ENCODE measurements at regions not wholly inside any gene's neighbourhood (a gene's known extent, or its start where the extent isn't known, plus 50 kb on each side); places are given as distances from the start of the nearest gene placed in this dataset.

DNA sequence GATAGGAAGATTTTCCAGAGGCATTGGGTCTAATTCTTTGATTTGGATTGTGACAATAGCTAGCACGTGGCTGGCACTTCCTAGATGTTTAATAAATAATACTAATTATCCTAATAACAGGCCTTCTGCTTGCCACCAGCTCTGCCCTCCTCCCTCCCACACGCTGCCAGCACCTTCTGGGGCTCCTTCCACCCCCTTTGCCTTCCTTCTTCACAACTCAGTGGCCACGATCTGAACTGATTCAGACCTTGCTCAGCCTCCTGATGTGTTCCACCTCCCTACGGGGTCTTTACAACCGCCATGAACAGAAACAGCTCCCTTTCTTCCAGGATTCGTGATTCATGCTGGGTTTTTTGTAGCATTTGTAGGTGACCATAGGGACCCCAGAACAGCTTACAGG lies 310.3 kb upstream of the HS6ST1 start:
- Histone ChIP-seq H3K79me2 (ENCODE audit: insufficient read depth, low read length) (no peaks in the 10 kb centered on the region), H3K27ac (ENCODE audit: low read depth, low read length) (no peak overlapping the region), H3K27me3 (ENCODE audit: low read length) (no peaks in the 10 kb centered on the region), H3K4me2 (ENCODE audit: low read depth, low read length, poor library complexity, severe bottlenecking) (no peak overlapping the region), H3K4me3 (ENCODE audit: insufficient read depth, low read length, poor library complexity, severe bottlenecking) (no peak overlapping the region), H3K36me3 (ENCODE audit: low read length) (no peaks in the 10 kb centered on the region), H3K9me3 (ENCODE audit: insufficient read depth, low read length) (no peaks in the 10 kb centered on the region), H3K9me2 (replicated peaks; ENCODE audit: insufficient read depth, low read length) (no peaks in the 10 kb centered on the region), H3K9ac (ENCODE audit: low read length) (no peak overlapping the region), H2AFZ (ENCODE audit: low read depth, low read length, severe bottlenecking) (no peak overlapping the region), H4K20me1 (ENCODE audit: low read depth, low read length) (no peaks in the 10 kb centered on the region), H3F3A (ENCODE audit: insufficient read depth) (no peaks in the 10 kb centered on the region)
- TF ChIP-seq, protein P1, sequence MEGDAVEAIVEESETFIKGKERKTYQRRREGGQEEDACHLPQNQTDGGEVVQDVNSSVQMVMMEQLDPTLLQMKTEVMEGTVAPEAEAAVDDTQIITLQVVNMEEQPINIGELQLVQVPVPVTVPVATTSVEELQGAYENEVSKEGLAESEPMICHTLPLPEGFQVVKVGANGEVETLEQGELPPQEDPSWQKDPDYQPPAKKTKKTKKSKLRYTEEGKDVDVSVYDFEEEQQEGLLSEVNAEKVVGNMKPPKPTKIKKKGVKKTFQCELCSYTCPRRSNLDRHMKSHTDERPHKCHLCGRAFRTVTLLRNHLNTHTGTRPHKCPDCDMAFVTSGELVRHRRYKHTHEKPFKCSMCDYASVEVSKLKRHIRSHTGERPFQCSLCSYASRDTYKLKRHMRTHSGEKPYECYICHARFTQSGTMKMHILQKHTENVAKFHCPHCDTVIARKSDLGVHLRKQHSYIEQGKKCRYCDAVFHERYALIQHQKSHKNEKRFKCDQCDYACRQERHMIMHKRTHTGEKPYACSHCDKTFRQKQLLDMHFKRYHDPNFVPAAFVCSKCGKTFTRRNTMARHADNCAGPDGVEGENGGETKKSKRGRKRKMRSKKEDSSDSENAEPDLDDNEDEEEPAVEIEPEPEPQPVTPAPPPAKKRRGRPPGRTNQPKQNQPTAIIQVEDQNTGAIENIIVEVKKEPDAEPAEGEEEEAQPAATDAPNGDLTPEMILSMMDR (IDR thresholded peaks at IDR 0.05; ENCODE audit: insufficient read depth, low read length, poor library complexity, severe bottlenecking) = no peak
- TF ChIP-seq EZH2phosphoT487 (conservative IDR thresholded peaks at IDR 0.05; ENCODE audit: low read length) = no peak

DNA sequence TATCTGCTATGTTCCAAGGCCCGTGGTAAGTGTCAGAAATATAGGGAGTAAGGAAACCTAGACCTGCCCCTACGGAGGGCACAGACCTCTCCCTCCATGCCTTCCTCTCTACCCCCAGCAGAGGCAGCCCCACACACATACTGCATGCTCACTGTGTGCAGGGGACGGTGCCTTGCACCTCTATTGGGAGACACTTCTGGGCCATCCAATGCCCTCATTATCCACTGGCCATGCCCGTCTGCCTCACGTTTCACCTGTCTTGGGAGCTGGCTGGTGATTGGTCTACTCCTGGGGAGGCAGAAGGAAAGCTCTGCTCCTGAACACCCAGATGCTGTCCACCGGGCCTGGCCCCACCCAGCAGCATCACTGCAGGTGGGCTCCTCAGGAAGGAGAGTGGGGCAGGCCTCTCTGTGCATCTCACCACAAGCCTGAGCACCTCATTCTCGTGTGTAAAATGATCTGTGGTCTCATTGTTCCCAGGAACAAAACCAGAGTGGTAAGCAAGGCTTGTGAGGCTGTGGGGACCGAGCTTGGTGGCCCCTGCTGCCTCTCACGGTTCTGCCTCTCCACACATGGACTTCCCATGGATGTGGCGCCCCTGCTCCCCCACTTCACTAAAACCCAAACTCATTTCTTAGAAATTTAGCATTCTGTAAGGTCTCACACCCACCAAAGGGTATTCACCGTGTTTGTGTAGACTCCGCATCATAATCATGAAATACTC lies 312.5 kb upstream of the HS6ST1 start:
- no peak overlapping the region for H2AFZ ChIP-seq (ENCODE audit: low read depth, low read length, severe bottlenecking)
- H3K9ac ChIP-seq (ENCODE audit: low read length) = no peak overlapping the region
- H3F3A ChIP-seq (ENCODE audit: insufficient read depth) = no peaks in the 10 kb centered on the region
- no peaks in the 10 kb centered on the region for H3K36me3 ChIP-seq (ENCODE audit: low read length)
- no peaks in the 10 kb centered on the region for H3K9me3 ChIP-seq (ENCODE audit: insufficient read depth, low read length)
- H3K4me2 ChIP-seq (ENCODE audit: low read depth, low read length, poor library complexity, severe bottlenecking) = no peak overlapping the region
- no peaks in the 10 kb centered on the region for H3K9me2 ChIP-seq (replicated peaks; ENCODE audit: insufficient read depth, low read length)
- H4K20me1 ChIP-seq (ENCODE audit: low read depth, low read length) = no peaks in the 10 kb centered on the region
- TF ChIP-seq, protein P1 (IDR thresholded peaks at IDR 0.05; ENCODE audit: insufficient read depth, low read length, poor library complexity, severe bottlenecking) = no peak
- TF ChIP-seq EZH2phosphoT487 (conservative IDR thresholded peaks at IDR 0.05; ENCODE audit: low read length) = no peak
- H3K79me2 ChIP-seq (ENCODE audit: insufficient read depth, low read length) = no peaks in the 10 kb centered on the region
- no peak overlapping the region for H3K27ac ChIP-seq (ENCODE audit: low read depth, low read length)
- H3K4me3 ChIP-seq (ENCODE audit: insufficient read depth, low read length, poor library complexity, severe bottlenecking) = no peak overlapping the region
- H3K27me3 ChIP-seq (ENCODE audit: low read length) = no peaks in the 10 kb centered on the region

GRCh38 chr2:128631698-128632500 lies 313.2 kb upstream of the HS6ST1 start:
- no peaks in the 10 kb centered on the region for H3K79me2 ChIP-seq (ENCODE audit: insufficient read depth, low read length)
- H3K9me2 ChIP-seq (replicated peaks; ENCODE audit: insufficient read depth, low read length) = no peaks in the 10 kb centered on the region
- no peaks in the 10 kb centered on the region for H3K9me3 ChIP-seq (ENCODE audit: insufficient read depth, low read length)
- H3K9ac ChIP-seq (ENCODE audit: low read length) = no peak overlapping the region
- no peaks in the 10 kb centered on the region for H3K36me3 ChIP-seq (ENCODE audit: low read length)
- no peak overlapping the region for H3K27ac ChIP-seq (ENCODE audit: low read depth, low read length)
- H3F3A ChIP-seq (ENCODE audit: insufficient read depth) = no peaks in the 10 kb centered on the region
- H3K4me2 ChIP-seq (ENCODE audit: low read depth, low read length, poor library complexity, severe bottlenecking) = no peak overlapping the region
- no peak overlapping the region for H3K4me3 ChIP-seq (ENCODE audit: insufficient read depth, low read length, poor library complexity, severe bottlenecking)
- no peak overlapping the region for H2AFZ ChIP-seq (ENCODE audit: low read depth, low read length, severe bottlenecking)
- H3K27me3 ChIP-seq (ENCODE audit: low read length) = no peaks in the 10 kb centered on the region
- TF ChIP-seq, protein P1 (IDR thresholded peaks at IDR 0.05; ENCODE audit: insufficient read depth, low read length, poor library complexity, severe bottlenecking) = no peak
- TF ChIP-seq EZH2phosphoT487 (conservative IDR thresholded peaks at IDR 0.05; ENCODE audit: low read length) = no peak
- no peaks in the 10 kb centered on the region for H4K20me1 ChIP-seq (ENCODE audit: low read depth, low read length)
